Fibroblast of mammary gland (primary cell): ENCODE measurements at regions not wholly inside any gene's neighbourhood (a gene's known extent, or its start where the extent isn't known, plus 50 kb on each side); places are given as distances from the start of the nearest gene placed in this dataset.
"Not testable (repeated sequence)": the region's sequence is repeated elsewhere in the genome, so short reads cannot be mapped to it uniquely, and the experiment has no call there.

Source experiments
- DNase-seq: peaks from one replicate; pipeline ENCODE4 v3.0.0-alpha.2; 2010; ENCODE audit warnings: low read depth
- H3K4me3 ChIP-seq: 2 replicates; pipeline ENCODE4 v1.5.1; 2011; ENCODE audit warnings: low read depth, mild to moderate bottlenecking, low read length, moderate library complexity; ENCODE audit not compliant: control insufficient read depth
- TF ChIP-seq, protein P1 (sequence below): conservative IDR thresholded peaks from 2 replicates; pipeline ENCODE4 v1.5.1; 2011; ENCODE audit warnings: low read depth, low read length, inconsistent platforms; ENCODE audit not compliant: control insufficient read depth, insufficient read depth

DNA sequence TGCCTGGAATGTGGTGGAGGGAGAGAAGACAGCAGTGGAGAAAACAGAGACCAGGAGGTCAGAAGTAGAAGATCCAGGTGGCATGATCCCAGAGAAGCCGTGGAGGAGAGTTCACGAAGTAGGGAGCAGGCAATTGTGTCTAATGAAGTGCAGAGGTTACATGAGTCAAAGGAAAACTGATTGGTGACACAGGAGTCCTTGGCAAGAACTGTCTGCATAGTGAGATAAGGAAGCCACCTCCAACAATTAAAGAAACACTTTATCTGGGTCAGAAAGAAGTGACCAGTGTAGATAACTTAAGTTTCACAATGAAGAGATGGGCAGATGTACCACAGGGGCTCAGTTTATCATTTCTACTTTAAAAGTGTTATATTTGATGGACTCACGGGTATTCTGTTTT lies 57.0 kb upstream of the PTH start:
- no peak overlapping the region for H3K4me3 ChIP-seq
- TF ChIP-seq, protein P1, sequence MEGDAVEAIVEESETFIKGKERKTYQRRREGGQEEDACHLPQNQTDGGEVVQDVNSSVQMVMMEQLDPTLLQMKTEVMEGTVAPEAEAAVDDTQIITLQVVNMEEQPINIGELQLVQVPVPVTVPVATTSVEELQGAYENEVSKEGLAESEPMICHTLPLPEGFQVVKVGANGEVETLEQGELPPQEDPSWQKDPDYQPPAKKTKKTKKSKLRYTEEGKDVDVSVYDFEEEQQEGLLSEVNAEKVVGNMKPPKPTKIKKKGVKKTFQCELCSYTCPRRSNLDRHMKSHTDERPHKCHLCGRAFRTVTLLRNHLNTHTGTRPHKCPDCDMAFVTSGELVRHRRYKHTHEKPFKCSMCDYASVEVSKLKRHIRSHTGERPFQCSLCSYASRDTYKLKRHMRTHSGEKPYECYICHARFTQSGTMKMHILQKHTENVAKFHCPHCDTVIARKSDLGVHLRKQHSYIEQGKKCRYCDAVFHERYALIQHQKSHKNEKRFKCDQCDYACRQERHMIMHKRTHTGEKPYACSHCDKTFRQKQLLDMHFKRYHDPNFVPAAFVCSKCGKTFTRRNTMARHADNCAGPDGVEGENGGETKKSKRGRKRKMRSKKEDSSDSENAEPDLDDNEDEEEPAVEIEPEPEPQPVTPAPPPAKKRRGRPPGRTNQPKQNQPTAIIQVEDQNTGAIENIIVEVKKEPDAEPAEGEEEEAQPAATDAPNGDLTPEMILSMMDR, result no peak
- no peak for DNase-seq

DNA sequence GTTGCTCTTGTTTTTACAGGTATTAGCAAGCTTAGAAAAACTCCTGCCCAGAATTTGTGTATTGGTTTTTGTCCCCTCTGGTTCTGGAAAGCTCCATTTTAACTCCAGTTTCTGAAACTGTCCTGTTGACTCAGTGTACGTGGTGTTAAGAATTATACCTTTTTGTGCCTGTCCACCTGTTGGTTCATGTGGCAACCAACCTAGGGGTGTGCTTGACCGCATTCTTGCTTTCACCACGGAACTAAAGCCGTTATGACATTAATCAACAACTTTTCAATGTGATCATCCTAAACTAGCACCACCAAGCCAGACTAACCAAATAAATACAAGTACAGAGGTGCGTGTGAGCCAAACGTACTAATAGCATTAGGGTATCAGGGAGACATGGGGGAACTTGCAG lies 56.0 kb upstream of the PTH start:
- no peak overlapping the region for H3K4me3 ChIP-seq
- TF ChIP-seq, protein P1, result no peak
- no peak for DNase-seq

DNA sequence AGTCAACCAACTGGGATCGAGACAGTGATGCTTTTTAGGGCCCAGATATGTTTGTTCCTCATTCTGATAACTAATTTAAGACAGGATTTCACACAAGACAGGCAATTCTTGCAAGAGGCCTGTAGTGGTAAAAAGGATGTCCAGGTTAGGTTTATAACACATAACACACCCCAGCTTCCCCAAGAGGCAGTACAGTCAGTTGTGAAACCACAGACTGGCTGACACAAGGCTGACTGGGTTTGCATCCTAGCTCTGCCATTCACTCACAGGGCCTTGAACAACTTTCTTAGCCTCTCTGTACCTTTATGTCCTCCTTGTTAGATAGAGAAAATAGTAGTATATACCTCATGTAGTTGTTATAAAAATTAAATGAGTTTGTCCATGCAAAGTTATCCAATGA lies 55.0 kb upstream of the PTH start:
- TF ChIP-seq, protein P1, result no peak
- no peak for DNase-seq
- no peak overlapping the region for H3K4me3 ChIP-seq

DNA sequence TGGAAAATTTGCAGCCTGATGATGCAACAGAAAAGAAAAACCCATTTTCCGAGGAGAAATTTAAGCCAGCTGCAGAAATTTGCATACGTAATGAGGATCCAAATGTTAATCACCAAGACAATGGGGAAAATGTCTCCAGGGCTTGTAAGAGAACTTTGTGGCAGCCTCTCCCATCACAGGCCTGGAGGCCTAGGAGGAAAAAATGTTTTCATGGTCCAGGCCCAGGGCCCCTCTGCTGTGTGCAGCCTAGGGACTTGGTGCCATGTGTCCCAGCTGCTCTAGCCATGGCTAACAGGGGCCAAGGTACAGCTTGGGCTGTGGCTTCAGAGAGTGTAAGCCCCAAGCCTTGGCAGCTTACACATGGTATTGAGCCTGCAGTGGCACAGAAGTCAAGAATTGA lies 50.3 kb upstream of the PTH start:
- DNase-seq, H3K4me3 ChIP-seq: not testable (repeated sequence)
